ENCODE measurements at regions not wholly inside any gene's neighbourhood (a gene's known extent, or its start where the extent isn't known, plus 50 kb on each side); places are given as distances from the start of the nearest gene placed in this dataset.

DNA sequence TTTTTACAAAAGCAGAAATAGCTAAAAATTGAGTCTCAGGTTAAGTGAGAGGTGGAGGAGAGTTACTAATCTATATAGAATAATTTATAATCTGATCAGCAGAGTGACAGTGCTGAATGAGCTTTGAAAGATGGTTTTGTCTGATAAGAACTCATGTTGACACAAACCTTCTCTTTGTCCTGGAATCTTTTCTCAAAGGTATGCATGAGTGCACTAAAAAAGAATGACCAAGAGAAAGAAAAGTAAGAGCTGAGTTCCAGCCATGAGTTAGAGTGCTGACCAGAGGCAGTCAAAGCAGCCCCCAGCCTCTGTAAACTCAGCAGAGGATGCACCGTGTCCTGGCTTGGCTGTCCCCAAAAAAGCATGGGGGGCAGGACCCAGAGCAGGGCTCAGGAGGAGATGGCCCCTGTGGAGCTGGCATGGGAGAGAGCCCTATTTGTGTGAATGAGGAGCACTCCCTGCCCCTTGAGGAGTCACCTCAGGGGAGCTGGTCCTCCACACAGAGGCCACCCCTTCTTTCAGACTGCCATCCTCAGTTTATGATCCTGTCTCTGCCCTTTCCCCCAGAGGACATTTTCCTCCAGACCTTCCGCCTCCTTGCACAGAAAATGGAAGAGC is 129.8 kb downstream of the SEC23A start:
- TF ChIP-seq, protein P1, sequence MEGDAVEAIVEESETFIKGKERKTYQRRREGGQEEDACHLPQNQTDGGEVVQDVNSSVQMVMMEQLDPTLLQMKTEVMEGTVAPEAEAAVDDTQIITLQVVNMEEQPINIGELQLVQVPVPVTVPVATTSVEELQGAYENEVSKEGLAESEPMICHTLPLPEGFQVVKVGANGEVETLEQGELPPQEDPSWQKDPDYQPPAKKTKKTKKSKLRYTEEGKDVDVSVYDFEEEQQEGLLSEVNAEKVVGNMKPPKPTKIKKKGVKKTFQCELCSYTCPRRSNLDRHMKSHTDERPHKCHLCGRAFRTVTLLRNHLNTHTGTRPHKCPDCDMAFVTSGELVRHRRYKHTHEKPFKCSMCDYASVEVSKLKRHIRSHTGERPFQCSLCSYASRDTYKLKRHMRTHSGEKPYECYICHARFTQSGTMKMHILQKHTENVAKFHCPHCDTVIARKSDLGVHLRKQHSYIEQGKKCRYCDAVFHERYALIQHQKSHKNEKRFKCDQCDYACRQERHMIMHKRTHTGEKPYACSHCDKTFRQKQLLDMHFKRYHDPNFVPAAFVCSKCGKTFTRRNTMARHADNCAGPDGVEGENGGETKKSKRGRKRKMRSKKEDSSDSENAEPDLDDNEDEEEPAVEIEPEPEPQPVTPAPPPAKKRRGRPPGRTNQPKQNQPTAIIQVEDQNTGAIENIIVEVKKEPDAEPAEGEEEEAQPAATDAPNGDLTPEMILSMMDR (IDR thresholded peaks at IDR 0.05; ENCODE audit: low read depth, low read length), result no peak
- TF ChIP-seq EZH2phosphoT487 (IDR thresholded peaks at IDR 0.05; ENCODE audit: low read depth), result no peak

All from OCI-LY3 (cell line).